ENCODE measurements at regions not wholly inside any gene's neighbourhood (a gene's known extent, or its start where the extent isn't known, plus 50 kb on each side); places are given as distances from the start of the nearest gene placed in this dataset.

DNA sequence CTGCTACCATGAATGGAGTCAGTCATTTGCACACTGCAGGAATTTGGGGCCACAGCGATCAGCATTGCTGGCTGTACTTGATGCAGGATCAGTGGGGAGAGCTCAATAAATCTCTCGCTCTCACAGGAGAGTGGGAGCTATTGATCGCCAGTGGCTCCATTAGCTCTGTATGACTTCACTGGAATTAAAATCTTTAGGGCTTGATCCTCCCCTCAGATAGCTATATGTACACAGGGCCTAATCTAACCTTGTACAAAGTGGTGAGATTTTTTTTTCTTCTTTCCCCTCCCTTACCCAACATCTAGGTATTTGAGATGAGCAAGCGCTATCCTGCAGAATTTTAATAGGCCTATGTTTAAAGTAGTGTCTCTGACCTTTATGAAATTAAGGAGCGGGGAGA is 84.9 kb downstream of the IZUMO3 start:
- no peak overlapping the region for H3K4me3 ChIP-seq (ENCODE audit: control extremely low read depth in 1 of 5, extremely low read depth in 1 of 5, insufficient read depth in 1 of 5, low read depth in 2 of 5, low read length in 4 of 5)
- H3K9ac ChIP-seq (ENCODE audit: low read length), result no peak overlapping the region
- H3K4me2 ChIP-seq (replicated peaks; ENCODE audit: low read depth, low read length, poor library complexity, severe bottlenecking), result no peak overlapping the region
- H4K20me1 ChIP-seq (ENCODE audit: control insufficient read depth, insufficient read depth, low read length, poor library complexity, severe bottlenecking), result no peaks in the 10 kb centered on the region
- Mint-ChIP-seq H3K4me3 (no peak overlapping the region), H3K27ac (no peak overlapping the region), H3K9me3 (ENCODE audit: insufficient read depth) (no peaks in the 10 kb centered on the region), H3K4me1 (no peaks in the 10 kb centered on the region), H3K27me3 (no peaks in the 10 kb centered on the region)
- POLR2A ChIA-PET, result no interaction called here
- DNase-seq (no peak), ATAC-seq (ENCODE audit: low read depth) (no peak)
- no peaks in the 10 kb centered on the region for H3K36me3 ChIP-seq (replicated peaks in 1 of 2; ENCODE audit: control extremely low read depth in 1 of 2, control insufficient read depth in 1 of 2, extremely low read depth in 1 of 2, insufficient read depth in 2 of 2, low read length in 1 of 2)
- no peaks in the 10 kb centered on the region for H3K4me1 ChIP-seq (ENCODE audit: control insufficient read depth in 2 of 2, insufficient read depth in 2 of 2, low read length in 2 of 2)
- TF ChIP-seq, protein P1, sequence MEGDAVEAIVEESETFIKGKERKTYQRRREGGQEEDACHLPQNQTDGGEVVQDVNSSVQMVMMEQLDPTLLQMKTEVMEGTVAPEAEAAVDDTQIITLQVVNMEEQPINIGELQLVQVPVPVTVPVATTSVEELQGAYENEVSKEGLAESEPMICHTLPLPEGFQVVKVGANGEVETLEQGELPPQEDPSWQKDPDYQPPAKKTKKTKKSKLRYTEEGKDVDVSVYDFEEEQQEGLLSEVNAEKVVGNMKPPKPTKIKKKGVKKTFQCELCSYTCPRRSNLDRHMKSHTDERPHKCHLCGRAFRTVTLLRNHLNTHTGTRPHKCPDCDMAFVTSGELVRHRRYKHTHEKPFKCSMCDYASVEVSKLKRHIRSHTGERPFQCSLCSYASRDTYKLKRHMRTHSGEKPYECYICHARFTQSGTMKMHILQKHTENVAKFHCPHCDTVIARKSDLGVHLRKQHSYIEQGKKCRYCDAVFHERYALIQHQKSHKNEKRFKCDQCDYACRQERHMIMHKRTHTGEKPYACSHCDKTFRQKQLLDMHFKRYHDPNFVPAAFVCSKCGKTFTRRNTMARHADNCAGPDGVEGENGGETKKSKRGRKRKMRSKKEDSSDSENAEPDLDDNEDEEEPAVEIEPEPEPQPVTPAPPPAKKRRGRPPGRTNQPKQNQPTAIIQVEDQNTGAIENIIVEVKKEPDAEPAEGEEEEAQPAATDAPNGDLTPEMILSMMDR (IDR thresholded peaks at IDR 0.05), result no peak
- TF ChIP-seq EZH2 (IDR thresholded peaks at IDR 0.05; ENCODE audit: borderline replicate concordance, insufficient read depth, low read depth, low read length, poor library complexity, severe bottlenecking), result no peak
- WGBS (ENCODE audit: insufficient coverage), result 80% methylated on average over 1 of the region's 5 CpGs
- no peak overlapping the region for H3K27ac ChIP-seq (ENCODE audit: low read length in 2 of 2)
- no peak overlapping the region for H2AFZ ChIP-seq (ENCODE audit: insufficient read depth, low read depth, low read length, poor library complexity, severe bottlenecking)
- CTCF ChIA-PET, result no interaction called here
- no peaks in the 10 kb centered on the region for H3K27me3 ChIP-seq (replicated peaks in 1 of 4; ENCODE audit: control extremely low read depth in 1 of 4, control insufficient read depth in 3 of 4, insufficient read depth in 4 of 4, low read length in 3 of 4)
- intact Hi-C loops (cut with micrococcal nuclease), result no loop called here
- no peaks in the 10 kb centered on the region for H3K79me2 ChIP-seq (ENCODE audit: control insufficient read depth, insufficient read depth, low read length)
- H3K9me3 ChIP-seq (ENCODE audit: control extremely low read depth in 1 of 3, control insufficient read depth in 2 of 3, insufficient read depth in 1 of 3, low read length in 2 of 3), result no peaks in the 10 kb centered on the region

DNA sequence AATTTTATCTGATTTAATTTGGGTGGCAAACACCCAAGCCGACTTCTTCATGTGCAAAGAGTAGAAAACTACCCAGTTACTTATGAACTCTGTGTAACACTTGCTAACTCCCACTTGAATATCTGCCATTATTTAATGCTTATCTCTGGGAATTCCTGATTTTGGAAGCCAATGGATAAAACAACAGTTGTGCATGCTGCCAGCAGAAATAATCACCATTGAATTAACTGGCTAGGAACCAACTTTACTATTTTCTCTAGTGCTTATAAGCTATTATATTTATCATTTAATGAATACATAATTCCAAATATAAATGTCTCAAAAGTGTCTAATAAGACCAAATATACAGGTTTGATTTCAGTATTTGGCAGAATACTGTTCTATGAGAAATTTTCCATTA is 85.7 kb downstream of the IZUMO3 start:
- Histone ChIP-seq H3K79me2 (ENCODE audit: control insufficient read depth, insufficient read depth, low read length) (no peaks in the 10 kb centered on the region), H3K9ac (ENCODE audit: low read length) (no peak overlapping the region), H4K20me1 (ENCODE audit: control insufficient read depth, insufficient read depth, low read length, poor library complexity, severe bottlenecking) (no peaks in the 10 kb centered on the region), H3K4me1 (ENCODE audit: control insufficient read depth in 2 of 2, insufficient read depth in 2 of 2, low read length in 2 of 2) (no peaks in the 10 kb centered on the region), H3K27ac (ENCODE audit: low read length in 2 of 2) (no peak overlapping the region), H2AFZ (ENCODE audit: insufficient read depth, low read depth, low read length, poor library complexity, severe bottlenecking) (no peak overlapping the region), H3K4me2 (replicated peaks; ENCODE audit: low read depth, low read length, poor library complexity, severe bottlenecking) (no peak overlapping the region), H3K27me3 (replicated peaks in 1 of 4; ENCODE audit: control extremely low read depth in 1 of 4, control insufficient read depth in 3 of 4, insufficient read depth in 4 of 4, low read length in 3 of 4) (no peaks in the 10 kb centered on the region), H3K36me3 (replicated peaks in 1 of 2; ENCODE audit: control extremely low read depth in 1 of 2, control insufficient read depth in 1 of 2, extremely low read depth in 1 of 2, insufficient read depth in 2 of 2, low read length in 1 of 2) (no peaks in the 10 kb centered on the region), H3K9me3 (ENCODE audit: control extremely low read depth in 1 of 3, control insufficient read depth in 2 of 3, insufficient read depth in 1 of 3, low read length in 2 of 3) (no peaks in the 10 kb centered on the region), H3K4me3 (ENCODE audit: control extremely low read depth in 1 of 5, extremely low read depth in 1 of 5, insufficient read depth in 1 of 5, low read depth in 2 of 5, low read length in 4 of 5) (no peak overlapping the region)
- Mint-ChIP-seq H3K27me3 (no peaks in the 10 kb centered on the region), H3K9me3 (ENCODE audit: insufficient read depth) (no peaks in the 10 kb centered on the region), H3K27ac (no peak overlapping the region), H3K4me1 (no peaks in the 10 kb centered on the region), H3K4me3 (no peak overlapping the region)
- no CpG with 5 or more reads among the region's 1 CpG for WGBS (ENCODE audit: insufficient coverage)
- ChIA-PET CTCF (interaction anchor here (0.8 kb wide), 1 partner anchor 67 kb away, joined by 3 read pairs; no protein-coding TSS in a partner anchor), POLR2A (no interaction called here)
- ATAC-seq (ENCODE audit: low read depth) (no peak), DNase-seq (no peak)
- intact Hi-C loops (cut with micrococcal nuclease), result no loop called here
- TF ChIP-seq EZH2 (IDR thresholded peaks at IDR 0.05; ENCODE audit: borderline replicate concordance, insufficient read depth, low read depth, low read length, poor library complexity, severe bottlenecking), result no peak
- TF ChIP-seq, protein P1 (IDR thresholded peaks at IDR 0.05), result no peak
